HEK293T (cell line): ENCODE measurements at regions not wholly inside any gene's neighbourhood (a gene's known extent, or its start where the extent isn't known, plus 50 kb on each side); places are given as distances from the start of the nearest gene placed in this dataset.

Experiments used
- ARNT ChIP-seq: fragments of 450-650 bp; IDR thresholded peaks from 2 replicates; pipeline ENCODE4 v1.6.1; 2017; ENCODE audit warnings: mild to moderate bottlenecking
- BHLHE40 ChIP-seq: fragments of 450-650 bp; IDR thresholded peaks from 2 replicates; pipeline ENCODE4 v1.6.1; 2016; ENCODE audit warnings: mild to moderate bottlenecking, moderate library complexity, borderline replicate concordance
- ELF4 ChIP-seq: fragments of 450-650 bp; IDR thresholded peaks from 2 replicates; pipeline ENCODE4 v1.6.1; 2017; ENCODE audit warnings: antibody characterized with exemption
- FOXA1 ChIP-seq: fragments of 450-650 bp; IDR thresholded peaks from 2 replicates; pipeline ENCODE4 v1.6.1; 2016; ENCODE audit warnings: mild to moderate bottlenecking
- FOXM1 ChIP-seq: fragments of 450-650 bp; IDR thresholded peaks from 2 replicates; pipeline ENCODE4 v1.6.1; 2017; ENCODE audit warnings: mild to moderate bottlenecking, borderline replicate concordance
- HDGF ChIP-seq: fragments of 450-650 bp; IDR thresholded peaks from 2 replicates; pipeline ENCODE4 v1.6.1; 2017; ENCODE audit warnings: antibody characterized with exemption, borderline replicate concordance
- L3MBTL2 ChIP-seq: fragments of 450-650 bp; conservative IDR thresholded peaks from 2 replicates; pipeline ENCODE4 v1.6.1; 2016; ENCODE audit warnings: mild to moderate bottlenecking
- LEF1 ChIP-seq: fragments of 450-650 bp; IDR thresholded peaks from 2 replicates; pipeline ENCODE4 v1.6.1; 2017; ENCODE audit warnings: mild to moderate bottlenecking, borderline replicate concordance
- NFRKB ChIP-seq: fragments of 450-650 bp; IDR thresholded peaks from 2 replicates; pipeline ENCODE4 v1.6.1; 2016; ENCODE audit warnings: mild to moderate bottlenecking, moderate library complexity
- PKNOX1 ChIP-seq: fragments of 450-650 bp; IDR thresholded peaks from 2 replicates; pipeline ENCODE4 v1.6.1; 2016
- SUZ12 ChIP-seq: fragments of 450-650 bp; IDR thresholded peaks from 2 replicates; pipeline ENCODE4 v1.6.1; 2016; ENCODE audit warnings: mild to moderate bottlenecking
- TARDBP ChIP-seq: fragments of 450-650 bp; IDR thresholded peaks from 2 replicates; pipeline ENCODE4 v1.6.1; 2016
- ZNF384 ChIP-seq: fragments of 450-650 bp; IDR thresholded peaks from 2 replicates; pipeline ENCODE4 v1.6.1; 2016

GRCh38 chr16:86786994-86787393, 208.6 kb downstream of the FOXL1 start:
- TF ChIP-seq LEF1 = no peak
- no peak for TF ChIP-seq ELF4
- no peak for TF ChIP-seq ARNT
- TF ChIP-seq FOXA1 = no peak
- no peak for TF ChIP-seq HDGF
- no peak for TF ChIP-seq ZNF384
- TF ChIP-seq PKNOX1 = no peak
- TF ChIP-seq FOXM1 = no peak
- no peak for TF ChIP-seq SUZ12
- no peak for TF ChIP-seq TARDBP
- TF ChIP-seq NFRKB = no peak
- TF ChIP-seq L3MBTL2 = no peak
- no peak for TF ChIP-seq BHLHE40
